HTR-8/SVneo (cell line): ENCODE measurements at regions not wholly inside any gene's neighbourhood (a gene's known extent, or its start where the extent isn't known, plus 50 kb on each side); places are given as distances from the start of the nearest gene placed in this dataset.
"Not testable (repeated sequence)": the region's sequence is repeated elsewhere in the genome, so short reads cannot be mapped to it uniquely, and the experiment has no call there.

Experiments used
- DNase-seq: peaks from one replicate; pipeline ENCODE4 v3.0.0; 2011; ENCODE audit warnings: low spot score, mixed read lengths; ENCODE audit not compliant: insufficient read length
- FAIRE-seq: peaks from 2 replicates; lab custom pipeline; 2011; peaks lifted over from hg19 to GRCh38; lab: Jason Lieb, UNC

DNA sequence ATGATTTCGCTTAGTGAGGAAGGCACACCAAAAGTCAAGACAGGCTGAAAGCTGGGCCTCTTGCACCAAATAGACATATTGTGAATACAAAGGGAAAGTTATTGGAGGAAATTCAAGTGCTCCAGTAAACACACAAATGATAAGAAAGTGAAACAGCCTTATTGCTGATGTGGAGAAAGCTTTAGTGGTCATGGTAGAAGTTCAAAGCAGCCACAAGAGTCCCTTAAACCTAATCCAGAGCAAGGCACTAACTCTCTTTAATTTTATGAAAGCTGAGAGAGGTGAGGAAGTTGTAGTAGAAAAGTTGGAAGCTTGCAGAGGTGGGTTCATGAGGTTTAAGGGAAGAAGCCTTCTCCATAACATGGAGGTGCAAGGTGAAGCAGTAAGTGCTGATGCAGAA is 988.3 kb downstream of the VRK1 start:
- FAIRE-seq (no peak), DNase-seq (no peak)

GRCh38 chr14:97788364-97788763 is 991.2 kb downstream of the VRK1 start:
- no peak for FAIRE-seq
- DNase-seq = no peak

GRCh38 chr14:97788846-97789526 is 991.8 kb downstream of the VRK1 start:
- no peak for DNase-seq
- no peak for FAIRE-seq

- no peak for FAIRE-seq
- no peak for DNase-seq
These were observed 993.9 kb downstream of the VRK1 start for GRCh38 chr14:97791072-97791471.

- DNase-seq = no peak
- FAIRE-seq = no peak
These were observed 994.7 kb downstream of the VRK1 start for GRCh38 chr14:97791906-97792305.

DNA sequence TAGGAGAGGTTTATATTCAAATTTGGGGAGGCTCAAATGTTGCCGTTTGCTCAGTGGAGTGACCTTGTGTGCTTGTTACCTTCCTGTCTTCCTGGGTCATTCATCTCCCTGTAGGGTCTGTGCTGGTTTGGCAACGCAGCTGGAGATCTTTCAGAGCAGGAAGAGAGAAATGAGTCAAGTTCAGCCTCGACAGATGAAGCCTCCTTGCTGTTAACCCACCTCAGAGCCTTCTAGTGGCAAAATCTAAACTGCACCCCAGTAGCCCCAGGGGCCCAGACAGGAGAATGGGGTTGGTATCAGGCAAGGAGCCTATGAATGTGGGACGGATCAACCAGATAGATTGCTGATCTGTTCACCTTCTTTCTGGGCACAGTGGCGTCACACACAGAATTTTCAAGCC is 999.3 kb downstream of the VRK1 start:
- FAIRE-seq (no peak), DNase-seq (no peak)

GRCh38 chr14:97798176-97798575 is 1001.0 kb downstream of the VRK1 start:
- DNase-seq (no peak), FAIRE-seq (no peak)

DNA sequence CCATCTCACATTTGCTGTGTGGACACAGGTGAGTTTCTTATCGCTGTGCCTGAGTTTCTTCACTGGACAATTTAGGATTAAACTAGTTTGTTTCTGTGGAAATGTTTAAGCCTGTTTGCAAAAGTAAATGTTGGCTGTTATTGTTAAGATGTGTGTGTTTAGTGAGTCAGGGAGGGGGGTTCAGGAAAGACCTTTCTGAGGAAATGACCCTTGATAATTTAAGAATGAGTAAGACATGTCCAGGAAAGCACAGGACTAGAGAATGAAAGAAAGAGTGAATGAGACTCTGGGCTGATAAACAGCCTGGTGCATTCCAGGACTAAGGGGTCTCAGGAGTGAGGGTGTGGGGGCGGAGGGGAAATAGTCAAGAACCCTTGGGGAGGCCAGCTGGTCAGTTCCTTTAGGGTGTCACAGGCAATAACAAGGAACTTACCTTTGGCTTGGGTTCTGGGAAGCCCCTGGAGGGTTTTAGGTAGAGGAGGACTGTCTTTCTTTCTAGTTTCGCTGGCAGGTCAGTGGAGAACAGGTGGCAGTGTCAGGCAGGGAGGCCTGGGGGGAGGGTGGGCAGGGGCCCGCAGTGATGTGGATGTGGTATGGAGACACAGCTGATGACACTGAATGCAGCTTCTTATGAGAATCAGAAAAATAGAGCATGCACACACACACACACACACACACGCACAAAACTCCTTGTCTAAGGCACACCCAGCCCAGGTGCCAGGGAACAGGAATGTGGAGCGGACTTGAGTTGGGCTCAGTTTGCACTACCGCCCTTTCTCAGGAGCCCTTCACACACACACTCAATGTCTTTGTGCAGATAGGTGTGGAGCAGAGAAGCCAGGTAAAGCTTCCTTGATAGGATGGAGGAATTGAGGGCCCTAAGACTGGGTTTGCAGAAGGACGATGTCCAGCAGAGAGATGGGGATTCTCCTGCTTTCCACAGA is 1005.5 kb downstream of the VRK1 start:
- DNase-seq (no peak), FAIRE-seq (no peak)

- FAIRE-seq (no peak), DNase-seq (no peak)
These were observed 1006.9 kb downstream of the VRK1 start for GRCh38 chr14:97804056-97804455.

- DNase-seq = no peak
- no peak for FAIRE-seq
These were observed 1009.7 kb downstream of the VRK1 start for GRCh38 chr14:97806891-97807290.

GRCh38 chr14:97808541-97808940 is 1011.4 kb downstream of the VRK1 start:
- DNase-seq, FAIRE-seq: not testable (repeated sequence)

GRCh38 chr14:97813556-97813955 is 1016.4 kb downstream of the VRK1 start:
- DNase-seq (no peak), FAIRE-seq (no peak)

GRCh38 chr14:97820781-97821180 is 1023.6 kb downstream of the VRK1 start:
- DNase-seq = no peak
- no peak for FAIRE-seq

DNA sequence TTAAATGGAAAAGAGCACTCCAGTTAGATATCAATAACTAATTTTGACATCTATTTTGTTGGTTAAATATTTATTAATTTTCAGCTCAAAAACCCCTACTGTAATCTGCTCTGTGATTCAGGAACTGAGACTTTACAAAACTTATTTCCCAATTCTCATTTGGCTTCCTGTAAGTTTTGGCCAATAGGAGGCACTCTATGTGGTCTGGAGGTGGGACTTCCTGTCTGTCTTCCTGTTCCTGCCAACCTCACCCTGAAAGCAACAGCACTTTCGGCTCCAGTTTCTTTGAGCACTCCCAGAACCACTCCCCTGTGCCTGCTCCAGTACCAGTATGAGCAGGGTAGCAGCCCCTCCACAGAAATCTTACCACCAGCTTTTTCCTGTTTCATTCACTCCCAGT is 1027.0 kb downstream of the VRK1 start:
- DNase-seq = no peak
- FAIRE-seq = no peak

- DNase-seq = no peak
- no peak for FAIRE-seq
These were observed 1030.6 kb downstream of the VRK1 start for GRCh38 chr14:97827746-97828145.

GRCh38 chr14:97832776-97833175 is 1035.6 kb downstream of the VRK1 start:
- FAIRE-seq (no peak), DNase-seq (no peak)

DNA sequence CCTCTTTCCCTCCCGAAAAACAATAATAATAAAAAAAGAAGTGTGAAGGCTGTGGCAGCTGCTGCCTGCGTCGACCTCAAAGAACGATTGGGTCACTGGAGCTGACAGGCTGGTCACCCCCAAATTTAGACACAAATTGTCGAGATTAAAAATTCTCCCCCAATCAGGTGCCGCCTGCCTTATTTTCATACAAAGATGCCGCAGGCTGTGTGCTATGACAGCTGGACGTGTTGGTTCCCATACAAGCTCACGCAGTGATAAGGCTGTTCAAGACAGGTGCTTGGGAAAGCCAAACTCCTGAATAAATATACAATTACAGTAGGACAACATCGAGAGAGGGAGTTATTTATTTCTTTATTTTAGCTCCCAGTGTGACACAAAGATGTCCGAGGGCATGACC is 1041.8 kb downstream of the VRK1 start:
- no peak for FAIRE-seq
- DNase-seq = no peak

- FAIRE-seq (no peak), DNase-seq (no peak)
These were observed 1043.0 kb downstream of the VRK1 start for GRCh38 chr14:97840159-97840558.

GRCh38 chr14:97841762-97842161 is 1044.6 kb downstream of the VRK1 start:
- no peak for FAIRE-seq

GRCh38 chr14:97843066-97843465 is 1045.9 kb downstream of the VRK1 start:
- DNase-seq (no peak), FAIRE-seq (no peak)

More at GRCh38 chr14:97841762-97842161, 1044.6 kb downstream of the VRK1 start:
- no peak for DNase-seq

DNA sequence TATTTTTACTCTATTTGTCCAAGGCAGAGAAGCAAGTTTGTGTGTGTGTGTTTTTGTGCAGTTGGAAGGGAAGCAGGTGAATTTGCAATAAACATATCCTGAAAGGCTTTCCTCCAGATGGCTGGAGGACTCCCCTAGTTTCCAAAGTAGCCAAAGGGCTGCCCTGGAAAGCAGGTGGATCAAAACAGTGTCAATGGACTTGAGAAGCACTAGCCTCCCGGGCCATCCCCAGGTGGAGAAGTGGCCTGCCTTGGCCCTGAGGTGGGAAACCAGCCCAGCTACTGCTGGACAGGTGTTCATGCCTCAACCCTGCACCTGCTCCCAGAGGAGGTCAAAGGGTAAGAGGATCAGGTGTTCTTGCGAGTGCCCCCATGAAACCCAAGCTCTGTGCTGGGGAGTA is 1046.9 kb downstream of the VRK1 start:
- FAIRE-seq (no peak), DNase-seq (no peak)
